A549 (cell line): ENCODE measurements at regions not wholly inside any gene's neighbourhood (a gene's known extent, or its start where the extent isn't known, plus 50 kb on each side); places are given as distances from the start of the nearest gene placed in this dataset.

ENCODE experiments used
- ATAC-seq, 2 experiments: fragments of 200-7000 bp in 1 of 2; fragments of >200 bp in 1 of 2; cut with Nextera tagmentation in 1 of 2; cut with Tn5 transposase in 1 of 2; 3 replicates each; pipeline versions ENCODE4 v1.8.0 to v1.9.1; 2018 to 2020; ENCODE audit warnings: mild to moderate bottlenecking in 1 of 2, moderate library complexity in 1 of 2
- CTCF ChIA-PET: fragments of 300-600 bp; sonication (Branson Sonifier 250); formaldehyde crosslinking; extraction: SDS; loops from one replicate; lab custom pipeline; 2021; ENCODE audit warnings: antibody characterized with exemption, inconsistent platforms; lab: Yijun Ruan, JAX
- POLR2A ChIA-PET: fragments of 350-600 bp; formaldehyde crosslinking; extraction: SDS; loops from one replicate; lab custom pipeline; 2021; ENCODE audit warnings: antibody characterized with exemption, inconsistent platforms; lab: Yijun Ruan, JAX
- DNase-seq, 2 experiments: peaks; one replicate each; pipeline versions ENCODE4 v3.0.0 to v3.0.0-alpha.2; 2011 to 2016; ENCODE audit warnings: low read depth in 1 of 2, low spot score in 1 of 2
- FAIRE-seq: peaks from 2 replicates; lab custom pipeline; 2011; peaks lifted over from hg19 to GRCh38; lab: Jason Lieb, UNC
- H3K27ac ChIP-seq, 2 experiments: fragments of >200 bp; sonication (Bioruptor Twin); formaldehyde crosslinking; 3 replicates each; pipeline ENCODE4 v1.5.1; 2016 to 2017
- H3K4me1 ChIP-seq: fragments of >200 bp; sonication (Bioruptor Twin); formaldehyde crosslinking; 3 replicates; pipeline ENCODE4 v1.6.1; 2016
- H3K4me2 ChIP-seq: fragments of >200 bp; sonication (Bioruptor Twin); formaldehyde crosslinking; 3 replicates; pipeline ENCODE4 v1.6.1; 2016
- H3K4me3 ChIP-seq: fragments of >200 bp; sonication (Bioruptor Twin); formaldehyde crosslinking; 3 replicates; pipeline ENCODE4 v1.5.1; 2016
- H3K9me3 ChIP-seq: fragments of >200 bp; sonication (Bioruptor Twin); formaldehyde crosslinking; 3 replicates; pipeline ENCODE4 v1.6.1; 2016
- ATOH8 ChIP-seq: fragments of 250-450 bp; sonication (Bioruptor Pico); IDR thresholded peaks from 2 replicates; pipeline ENCODE4 v1.5.0; 2020; ENCODE audit warnings: low read depth, mild to moderate bottlenecking, moderate library complexity
- CBX2 ChIP-seq: fragments of 200-600 bp; sonication (generic); IDR thresholded peaks from 2 replicates; pipeline ENCODE4 v1.6.1; 2016; ENCODE audit warnings: low read depth, mild to moderate bottlenecking, borderline replicate concordance
- CBX8 ChIP-seq: fragments of 200-600 bp; sonication (generic); IDR thresholded peaks from 2 replicates; pipeline ENCODE4 v1.6.1; 2016
- CHD2 ChIP-seq: fragments of 150-350 bp; IDR thresholded peaks from 2 replicates; pipeline ENCODE4 v1.6.1; 2014; ENCODE audit warnings: low read length; ENCODE audit not compliant: partially characterized antibody
- CHD4 ChIP-seq: fragments of 200-600 bp; sonication (generic); IDR thresholded peaks from 2 replicates; pipeline ENCODE4 v1.6.1; 2016; ENCODE audit warnings: antibody characterized with exemption, mild to moderate bottlenecking, borderline replicate concordance
- EP300 ChIP-seq, 2 experiments: fragments of >200 bp; sonication (Bioruptor Twin); formaldehyde crosslinking; IDR thresholded peaks; 2 replicates in 1 of 2; 3 replicates in 1 of 2; pipeline ENCODE4 v1.6.1; 2016 to 2017
- FOSB ChIP-seq: fragments of 250-450 bp; sonication (Bioruptor Pico); IDR thresholded peaks from 2 replicates; pipeline ENCODE4 v1.5.0; 2020; ENCODE audit warnings: mild to moderate bottlenecking, moderate library complexity
- FOXS1 ChIP-seq: fragments of 250-450 bp; sonication (Bioruptor Pico); IDR thresholded peaks from 2 replicates; pipeline ENCODE4 v1.5.0; 2020; ENCODE audit warnings: mild to moderate bottlenecking, moderate library complexity
- HDAC2 ChIP-seq: fragments of 200-600 bp; sonication (generic); IDR thresholded peaks from 2 replicates; pipeline ENCODE4 v1.6.1; 2016
- HMGXB4 ChIP-seq: fragments of 250-450 bp; sonication (Bioruptor Pico); IDR thresholded peaks from 2 replicates; pipeline ENCODE4 v1.5.0; 2021; ENCODE audit warnings: mild to moderate bottlenecking, moderate library complexity, borderline replicate concordance
- HOXB13 ChIP-seq: fragments of 250-450 bp; sonication (Bioruptor Pico); IDR thresholded peaks from 2 replicates; pipeline ENCODE4 v1.5.0; 2020; ENCODE audit warnings: low read depth, mild to moderate bottlenecking, moderate library complexity
- HOXB5 ChIP-seq: fragments of 250-450 bp; sonication (Bioruptor Pico); IDR thresholded peaks from 2 replicates; pipeline ENCODE4 v1.5.0; 2020; ENCODE audit warnings: mild to moderate bottlenecking, moderate library complexity
- JUN ChIP-seq, 2 experiments: fragments of >200 bp; sonication (Bioruptor Twin); formaldehyde crosslinking; IDR thresholded peaks; 2 replicates in 1 of 2; 3 replicates in 1 of 2; pipeline ENCODE4 v1.6.1; 2016 to 2017
- JUNB ChIP-seq: fragments of >200 bp; sonication (Bioruptor Twin); formaldehyde crosslinking; IDR thresholded peaks from 2 replicates; pipeline ENCODE4 v1.6.1; 2016
- KDM1A ChIP-seq: fragments of 200-600 bp; sonication (generic); IDR thresholded peaks from 2 replicates; pipeline ENCODE4 v1.6.1; 2016; ENCODE audit warnings: low read depth, mild to moderate bottlenecking
- MAFK ChIP-seq: fragments of 450-650 bp; IDR thresholded peaks from 2 replicates; pipeline ENCODE4 v1.6.1; 2014; ENCODE audit not compliant: partially characterized antibody
- MYC ChIP-seq: IDR thresholded peaks from 2 replicates; pipeline ENCODE4 v1.6.1; 2012; ENCODE audit warnings: mild to moderate bottlenecking, inconsistent platforms, low read length, improper control_type of control experiment, borderline replicate concordance
- NFE2L2 ChIP-seq: fragments of 150-350 bp; conservative IDR thresholded peaks from 2 replicates; pipeline ENCODE4 v1.6.1; 2014; ENCODE audit warnings: low read length
- NPAS2 ChIP-seq: fragments of 250-450 bp; sonication (Bioruptor Pico); IDR thresholded peaks from 2 replicates; pipeline ENCODE4 v1.8.0; 2022; ENCODE audit warnings: mild to moderate bottlenecking, moderate library complexity, borderline replicate concordance
- PBX3 ChIP-seq: IDR thresholded peaks from 2 replicates; pipeline ENCODE4 v1.6.1; 2012
- RARB ChIP-seq: fragments of 250-450 bp; sonication (Bioruptor Pico); IDR thresholded peaks from 2 replicates; pipeline ENCODE4 v1.8.0; 2021; ENCODE audit warnings: mild to moderate bottlenecking, moderate library complexity
- RNF2 ChIP-seq: fragments of 200-600 bp; sonication (generic); IDR thresholded peaks from 2 replicates; pipeline ENCODE4 v1.6.1; 2016; ENCODE audit warnings: low read depth, mild to moderate bottlenecking, antibody characterized with exemption, moderate library complexity, borderline replicate concordance
- SREBF2 ChIP-seq: fragments of 450-650 bp; IDR thresholded peaks from 2 replicates; pipeline ENCODE4 v1.6.1; 2014; ENCODE audit warnings: mild to moderate bottlenecking, moderate library complexity
- ZNF302 ChIP-seq: fragments of 250-450 bp; sonication (Bioruptor Pico); IDR thresholded peaks from 2 replicates; pipeline ENCODE4 v1.9.0; 2021; ENCODE audit warnings: inconsistent platforms, mild to moderate bottlenecking, moderate library complexity
- WGBS: methylation state at CpG from one replicate; pipeline ENCODE4 v1.1.6; 2017; ENCODE audit errors: missing lambda C conversion rate; 5-methylcytosine and 5-hydroxymethylcytosine counted together

- ChIA-PET CTCF (no interaction called here), POLR2A (no interaction called here)
- FAIRE-seq: no peak
- H3K4me3 ChIP-seq: no peak overlapping the region
- ATAC-seq: no peak
- no peaks in the 10 kb centered on the region for H3K9me3 ChIP-seq
- H3K27ac ChIP-seq: no peak overlapping the region
- no peak for DNase-seq
- WGBS: 9% methylated on average over 3 of the region's 3 CpGs
- TF ChIP-seq MYC: no peak
- no peak for TF ChIP-seq CBX2
- no peak for TF ChIP-seq RNF2
- TF ChIP-seq HOXB5 (CRISPR knock-in tag): no peak
- TF ChIP-seq NPAS2 (CRISPR knock-in tag): no peak
- no peak for TF ChIP-seq MAFK
- TF ChIP-seq HOXB13 (CRISPR knock-in tag): no peak
- TF ChIP-seq FOSB (CRISPR knock-in tag): no peak
- TF ChIP-seq HMGXB4: no peak
- TF ChIP-seq NFE2L2: no peak
- TF ChIP-seq RARB: no peak
- no peak for TF ChIP-seq JUN (IDR thresholded peaks at IDR 0.05)
- TF ChIP-seq CHD4: no peak
- TF ChIP-seq HDAC2: no peak
- TF ChIP-seq FOXS1: no peak
- TF ChIP-seq EP300 (IDR thresholded peaks at IDR 0.05): no peak
- TF ChIP-seq, all 56 proteins: peak for 0
- no peaks in the 10 kb centered on the region for H3K4me1 ChIP-seq
- no peak overlapping the region for H3K4me2 ChIP-seq
These were observed 202.2 kb upstream of the CMC1 start for GRCh38 chr3:28039234-28039633.

- no peak for DNase-seq
- H3K9me3 ChIP-seq: no peaks in the 10 kb centered on the region
- no peaks in the 10 kb centered on the region for H3K4me1 ChIP-seq
- CTCF ChIA-PET: no interaction called here
- TF ChIP-seq PBX3 (no peak), HDAC2 (no peak), SREBF2 (no peak), FOXS1 (no peak), ZNF302 (CRISPR knock-in tag) (no peak), NPAS2 (CRISPR knock-in tag) (no peak), CHD4 (no peak), JUNB (no peak), RNF2 (no peak), FOSB (CRISPR knock-in tag) (no peak), CBX8 (no peak), CHD2 (no peak), KDM1A (no peak), HOXB5 (CRISPR knock-in tag) (no peak), ATOH8 (CRISPR knock-in tag) (no peak)
- TF ChIP-seq, all 56 proteins: peak for 0
- POLR2A ChIA-PET: no interaction called here
- H3K4me2 ChIP-seq: no peak overlapping the region
- 0% methylated on average over 1 of the region's 1 CpG for WGBS
- no peak overlapping the region for H3K27ac ChIP-seq
- no peak overlapping the region for H3K4me3 ChIP-seq
- FAIRE-seq (no peak), ATAC-seq (no peak)
These were observed 201.6 kb upstream of the CMC1 start for GRCh38 chr3:28039829-28040228.
